ENCODE measurements at regions not wholly inside any gene's neighbourhood (a gene's known extent, or its start where the extent isn't known, plus 50 kb on each side); places are given as distances from the start of the nearest gene placed in this dataset.

- BruUV-seq (replicated peaks) = no TSS peak
- H3K9me3 ChIP-seq (replicated peaks; ENCODE audit: control insufficient read depth, insufficient read depth, low read length) = no peaks in the 10 kb centered on the region
- H3K36me3 ChIP-seq (ENCODE audit: control insufficient read depth in 2 of 2, extremely low read depth in 1 of 2, insufficient read depth in 2 of 2, low read length in 2 of 2) = no peaks in the 10 kb centered on the region
- FAIRE-seq = no peak
- no peak overlapping the region for H3K4me3 ChIP-seq (replicated peaks in 1 of 3; ENCODE audit: insufficient read depth in 1 of 3, low read depth in 1 of 3, low read length in 3 of 3)
- H3K27ac ChIP-seq (ENCODE audit: insufficient read depth, low read depth, low read length) = no peak overlapping the region
- H3K27me3 ChIP-seq (ENCODE audit: control insufficient read depth in 2 of 2, insufficient read depth in 2 of 2, low read length in 2 of 2) = no peaks in the 10 kb centered on the region
- POLR2A ChIA-PET = no interaction called here
- DNase-seq (ENCODE audit: low read depth, low spot score) = no peak
- H3K4me2 ChIP-seq (ENCODE audit: insufficient read depth, low read length) = no peak overlapping the region
- H2AFZ ChIP-seq (ENCODE audit: low read depth, low read length) = no peak overlapping the region
- TF ChIP-seq CTCF (IDR thresholded peaks at IDR 0.05; ENCODE audit: extremely low read depth in 1 of 2, insufficient read depth in 1 of 2, low read depth in 1 of 2, low read length in 2 of 2) (no peak), POLR2A (IDR thresholded peaks at IDR 0.05; ENCODE audit: low read depth, low read length) (no peak), MYC (IDR thresholded peaks at IDR 0.05; ENCODE audit: low read depth, low read length) (no peak), FOS (IDR thresholded peaks at IDR 0.05; ENCODE audit: borderline replicate concordance, insufficient read depth, low read length) (no peak), JUN (IDR thresholded peaks at IDR 0.05; ENCODE audit: borderline replicate concordance, insufficient read depth, insufficient read length, low read depth) (no peak), EZH2 (IDR thresholded peaks at IDR 0.05; ENCODE audit: borderline replicate concordance, low read depth, low read length, severe bottlenecking) (no peak), POLR2AphosphoS5 (IDR thresholded peaks at IDR 0.05; ENCODE audit: insufficient read depth, low read depth, low read length) (no peak)
- CTCF ChIA-PET = no interaction called here
- intact Hi-C loops (cut with micrococcal nuclease) = no loop called here
- no peaks in the 10 kb centered on the region for H4K20me1 ChIP-seq (replicated peaks; ENCODE audit: control insufficient read depth, extremely low read depth, insufficient read depth, low read length)
- H3K79me2 ChIP-seq (ENCODE audit: control insufficient read depth, insufficient read depth, low read length) = no peaks in the 10 kb centered on the region
- dilution Hi-C loops (cut with MboI; ENCODE audit: extremely low pct_ligation_motif_present, low sequenced_read_pairs) = no loop called here
- no peaks in the 10 kb centered on the region for H3K4me1 ChIP-seq (ENCODE audit: control insufficient read depth, extremely low read depth, insufficient read depth, low read length)
- no peak overlapping the region for H3K9ac ChIP-seq (replicated peaks; ENCODE audit: extremely low read depth, insufficient read depth, low read length)
- no peaks in the 10 kb centered on the region for H3K9me1 ChIP-seq (replicated peaks; ENCODE audit: control insufficient read depth, extremely low read depth, insufficient read depth, low read length)
These were observed 134.8 kb upstream of the DIO3 start for GRCh38 chr14:101426466-101426865.

GRCh38 chr14:101428409-101428808 is 132.9 kb upstream of the DIO3 start:
- no peaks in the 10 kb centered on the region for H4K20me1 ChIP-seq (replicated peaks; ENCODE audit: control insufficient read depth, extremely low read depth, insufficient read depth, low read length)
- BruUV-seq (replicated peaks) = no TSS peak
- H2AFZ ChIP-seq (ENCODE audit: low read depth, low read length) = no peak overlapping the region
- dilution Hi-C loops (cut with MboI; ENCODE audit: extremely low pct_ligation_motif_present, low sequenced_read_pairs) (no loop called here), intact Hi-C loops (cut with micrococcal nuclease) (no loop called here)
- TF ChIP-seq CTCF (IDR thresholded peaks at IDR 0.05; ENCODE audit: extremely low read depth in 1 of 2, insufficient read depth in 1 of 2, low read depth in 1 of 2, low read length in 2 of 2) (no peak), JUN (IDR thresholded peaks at IDR 0.05; ENCODE audit: borderline replicate concordance, insufficient read depth, insufficient read length, low read depth) (no peak), MAX (IDR thresholded peaks at IDR 0.05; ENCODE audit: insufficient read depth, insufficient read length) (no peak), MYC (IDR thresholded peaks at IDR 0.05; ENCODE audit: low read depth, low read length) (no peak), GATA2 (IDR thresholded peaks at IDR 0.05; ENCODE audit: insufficient read depth, insufficient read length, low read depth, low read length) (no peak), POLR2AphosphoS5 (IDR thresholded peaks at IDR 0.05; ENCODE audit: insufficient read depth, low read depth, low read length) (no peak), EZH2 (IDR thresholded peaks at IDR 0.05; ENCODE audit: borderline replicate concordance, low read depth, low read length, severe bottlenecking) (no peak), POLR2A (IDR thresholded peaks at IDR 0.05; ENCODE audit: low read depth, low read length) (no peak), FOS (IDR thresholded peaks at IDR 0.05; ENCODE audit: borderline replicate concordance, insufficient read depth, low read length) (no peak)
- no peak overlapping the region for H3K9ac ChIP-seq (replicated peaks; ENCODE audit: extremely low read depth, insufficient read depth, low read length)
- DNase-seq (ENCODE audit: low read depth, low spot score) = no peak
- no peaks in the 10 kb centered on the region for H3K4me1 ChIP-seq (ENCODE audit: control insufficient read depth, extremely low read depth, insufficient read depth, low read length)
- CTCF ChIA-PET = no interaction called here
- no peak overlapping the region for H3K27ac ChIP-seq (ENCODE audit: insufficient read depth, low read depth, low read length)
- H3K4me2 ChIP-seq (ENCODE audit: insufficient read depth, low read length) = no peak overlapping the region
- POLR2A ChIA-PET = no interaction called here
- no peaks in the 10 kb centered on the region for H3K36me3 ChIP-seq (ENCODE audit: control insufficient read depth in 2 of 2, extremely low read depth in 1 of 2, insufficient read depth in 2 of 2, low read length in 2 of 2)
- no peaks in the 10 kb centered on the region for H3K9me1 ChIP-seq (replicated peaks; ENCODE audit: control insufficient read depth, extremely low read depth, insufficient read depth, low read length)
- H3K9me3 ChIP-seq (replicated peaks; ENCODE audit: control insufficient read depth, insufficient read depth, low read length) = no peaks in the 10 kb centered on the region
- no peak overlapping the region for H3K4me3 ChIP-seq (replicated peaks in 1 of 3; ENCODE audit: insufficient read depth in 1 of 3, low read depth in 1 of 3, low read length in 3 of 3)
- H3K27me3 ChIP-seq (ENCODE audit: control insufficient read depth in 2 of 2, insufficient read depth in 2 of 2, low read length in 2 of 2) = no peaks in the 10 kb centered on the region
- no peak for FAIRE-seq
- no peaks in the 10 kb centered on the region for H3K79me2 ChIP-seq (ENCODE audit: control insufficient read depth, insufficient read depth, low read length)

Data from endothelial cell of umbilical vein (primary cell).